ENCODE measurements at regions not wholly inside any gene's neighbourhood (a gene's known extent, or its start where the extent isn't known, plus 50 kb on each side); places are given as distances from the start of the nearest gene placed in this dataset.

GRCh38 chr4:110675426-110675825 lies 52.5 kb upstream of the PITX2 start:
- DNase-seq, result no peak
- ATAC-seq, result no peak
- Mint-ChIP-seq H3K9me3 (no peaks in the 10 kb centered on the region), H3K36me3 (ENCODE audit: insufficient read depth) (no peaks in the 10 kb centered on the region), H3K4me3 (no peak overlapping the region), H3K4me1 (ENCODE audit: low read depth) (no peaks in the 10 kb centered on the region), H3K27me3 (ENCODE audit: low read depth) (peaks cover 9% of the 10 kb centered on the region)

- H3K36me3 Mint-ChIP-seq (ENCODE audit: insufficient read depth), result no peaks in the 10 kb centered on the region
- ATAC-seq (no peak), DNase-seq (no peak)
- H3K4me1 Mint-ChIP-seq (ENCODE audit: low read depth), result no peaks in the 10 kb centered on the region
- H3K4me3 Mint-ChIP-seq, result no peak overlapping the region
- H3K9me3 Mint-ChIP-seq, result no peaks in the 10 kb centered on the region
- H3K27me3 Mint-ChIP-seq (ENCODE audit: low read depth), result peaks cover 10% of the 10 kb centered on the region
These were observed 53.4 kb upstream of the PITX2 start for GRCh38 chr4:110676241-110676640.

- Mint-ChIP-seq H3K36me3 (ENCODE audit: insufficient read depth) (no peaks in the 10 kb centered on the region), H3K4me1 (ENCODE audit: low read depth) (no peaks in the 10 kb centered on the region), H3K27me3 (ENCODE audit: low read depth) (peaks cover 6% of the 10 kb centered on the region), H3K9me3 (no peaks in the 10 kb centered on the region), H3K4me3 (no peak overlapping the region)
- ATAC-seq (no peak), DNase-seq (no peak)
These were observed 55.8 kb upstream of the PITX2 start for GRCh38 chr4:110678517-110679227.

GRCh38 chr4:110680265-110680664 lies 57.4 kb upstream of the PITX2 start:
- Mint-ChIP-seq H3K9me3 (no peaks in the 10 kb centered on the region), H3K36me3 (ENCODE audit: insufficient read depth) (no peaks in the 10 kb centered on the region), H3K4me1 (ENCODE audit: low read depth) (no peaks in the 10 kb centered on the region), H3K27me3 (ENCODE audit: low read depth) (peaks cover 6% of the 10 kb centered on the region), H3K4me3 (no peak overlapping the region)
- ATAC-seq (no peak), DNase-seq (no peak)

GRCh38 chr4:110681381-110681780 lies 58.5 kb upstream of the PITX2 start:
- Mint-ChIP-seq H3K36me3 (ENCODE audit: insufficient read depth) (no peaks in the 10 kb centered on the region), H3K27me3 (ENCODE audit: low read depth) (peaks cover 6% of the 10 kb centered on the region), H3K9me3 (no peaks in the 10 kb centered on the region), H3K4me1 (ENCODE audit: low read depth) (no peaks in the 10 kb centered on the region), H3K4me3 (no peak overlapping the region)
- DNase-seq, result no peak
- ATAC-seq, result no peak

GRCh38 chr4:110682311-110682710 lies 59.4 kb upstream of the PITX2 start:
- DNase-seq (no peak), ATAC-seq (no peak)
- no peaks in the 10 kb centered on the region for H3K36me3 Mint-ChIP-seq (ENCODE audit: insufficient read depth)
- peaks cover 6% of the 10 kb centered on the region for H3K27me3 Mint-ChIP-seq (ENCODE audit: low read depth)
- no peaks in the 10 kb centered on the region for H3K9me3 Mint-ChIP-seq
- no peaks in the 10 kb centered on the region for H3K4me1 Mint-ChIP-seq (ENCODE audit: low read depth)
- H3K4me3 Mint-ChIP-seq, result no peak overlapping the region

GRCh38 chr4:110683601-110684000 lies 60.7 kb upstream of the PITX2 start:
- Mint-ChIP-seq H3K36me3 (ENCODE audit: insufficient read depth) (no peaks in the 10 kb centered on the region), H3K9me3 (no peaks in the 10 kb centered on the region), H3K27me3 (ENCODE audit: low read depth) (peaks cover 6% of the 10 kb centered on the region), H3K4me1 (ENCODE audit: low read depth) (no peaks in the 10 kb centered on the region), H3K4me3 (no peak overlapping the region)
- ATAC-seq (no peak), DNase-seq (no peak)

- no peaks in the 10 kb centered on the region for H3K4me1 Mint-ChIP-seq (ENCODE audit: low read depth)
- no peaks in the 10 kb centered on the region for H3K27me3 Mint-ChIP-seq (ENCODE audit: low read depth)
- ATAC-seq (no peak), DNase-seq (no peak)
- H3K36me3 Mint-ChIP-seq (ENCODE audit: insufficient read depth), result no peaks in the 10 kb centered on the region
- no peak overlapping the region for H3K4me3 Mint-ChIP-seq
- H3K9me3 Mint-ChIP-seq, result no peaks in the 10 kb centered on the region
These were observed 79.4 kb upstream of the PITX2 start for GRCh38 chr4:110702326-110702725.

- no peak for ATAC-seq
- Mint-ChIP-seq H3K4me3 (no peak overlapping the region), H3K36me3 (ENCODE audit: insufficient read depth) (no peaks in the 10 kb centered on the region), H3K9me3 (no peaks in the 10 kb centered on the region), H3K4me1 (ENCODE audit: low read depth) (no peaks in the 10 kb centered on the region), H3K27me3 (ENCODE audit: low read depth) (no peaks in the 10 kb centered on the region)
- no peak for DNase-seq
These were observed 82.0 kb upstream of the PITX2 start for GRCh38 chr4:110704748-110705439.

GRCh38 chr4:110705440-110705782 lies 82.5 kb upstream of the PITX2 start:
- Mint-ChIP-seq H3K4me3 (no peak overlapping the region), H3K36me3 (ENCODE audit: insufficient read depth) (no peaks in the 10 kb centered on the region), H3K27me3 (ENCODE audit: low read depth) (no peaks in the 10 kb centered on the region), H3K9me3 (no peaks in the 10 kb centered on the region), H3K4me1 (ENCODE audit: low read depth) (no peaks in the 10 kb centered on the region)
- ATAC-seq (no peak), DNase-seq (no peak)

GRCh38 chr4:110710070-110710469 lies 87.2 kb upstream of the PITX2 start:
- ATAC-seq (no peak), DNase-seq (no peak)
- no peaks in the 10 kb centered on the region for H3K9me3 Mint-ChIP-seq
- no peak overlapping the region for H3K4me3 Mint-ChIP-seq
- H3K36me3 Mint-ChIP-seq (ENCODE audit: insufficient read depth), result no peaks in the 10 kb centered on the region
- no peaks in the 10 kb centered on the region for H3K4me1 Mint-ChIP-seq (ENCODE audit: low read depth)
- peaks cover 3% of the 10 kb centered on the region for H3K27me3 Mint-ChIP-seq (ENCODE audit: low read depth)

GRCh38 chr4:110712486-110712885 lies 89.6 kb upstream of the PITX2 start:
- H3K4me3 Mint-ChIP-seq, result no peak overlapping the region
- H3K4me1 Mint-ChIP-seq (ENCODE audit: low read depth), result no peaks in the 10 kb centered on the region
- peaks cover 3% of the 10 kb centered on the region for H3K27me3 Mint-ChIP-seq (ENCODE audit: low read depth)
- H3K9me3 Mint-ChIP-seq, result no peaks in the 10 kb centered on the region
- DNase-seq (no peak), ATAC-seq (no peak)
- no peaks in the 10 kb centered on the region for H3K36me3 Mint-ChIP-seq (ENCODE audit: insufficient read depth)

GRCh38 chr4:110730318-110730717 lies 107.4 kb upstream of the PITX2 start:
- ATAC-seq (no peak), DNase-seq (no peak)
- Mint-ChIP-seq H3K9me3 (no peaks in the 10 kb centered on the region), H3K27me3 (ENCODE audit: low read depth) (peaks cover 1% of the 10 kb centered on the region), H3K36me3 (ENCODE audit: insufficient read depth) (no peaks in the 10 kb centered on the region), H3K4me1 (ENCODE audit: low read depth) (no peaks in the 10 kb centered on the region), H3K4me3 (no peak overlapping the region)

GRCh38 chr4:110733901-110734300 lies 111.0 kb upstream of the PITX2 start:
- DNase-seq (no peak), ATAC-seq (no peak)
- H3K36me3 Mint-ChIP-seq (ENCODE audit: insufficient read depth), result no peaks in the 10 kb centered on the region
- no peak overlapping the region for H3K4me3 Mint-ChIP-seq
- H3K4me1 Mint-ChIP-seq (ENCODE audit: low read depth), result no peaks in the 10 kb centered on the region
- no peaks in the 10 kb centered on the region for H3K9me3 Mint-ChIP-seq
- H3K27me3 Mint-ChIP-seq (ENCODE audit: low read depth), result no peaks in the 10 kb centered on the region

- Mint-ChIP-seq H3K4me1 (ENCODE audit: low read depth) (no peaks in the 10 kb centered on the region), H3K36me3 (ENCODE audit: insufficient read depth) (no peaks in the 10 kb centered on the region), H3K27me3 (ENCODE audit: low read depth) (no peaks in the 10 kb centered on the region), H3K4me3 (no peak overlapping the region), H3K9me3 (no peaks in the 10 kb centered on the region)
- ATAC-seq (no peak), DNase-seq (no peak)
These were observed 112.8 kb upstream of the PITX2 start for GRCh38 chr4:110735686-110736085.
